ENCODE measurements at regions not wholly inside any gene's neighbourhood (a gene's known extent, or its start where the extent isn't known, plus 50 kb on each side); places are given as distances from the start of the nearest gene placed in this dataset.

DNA sequence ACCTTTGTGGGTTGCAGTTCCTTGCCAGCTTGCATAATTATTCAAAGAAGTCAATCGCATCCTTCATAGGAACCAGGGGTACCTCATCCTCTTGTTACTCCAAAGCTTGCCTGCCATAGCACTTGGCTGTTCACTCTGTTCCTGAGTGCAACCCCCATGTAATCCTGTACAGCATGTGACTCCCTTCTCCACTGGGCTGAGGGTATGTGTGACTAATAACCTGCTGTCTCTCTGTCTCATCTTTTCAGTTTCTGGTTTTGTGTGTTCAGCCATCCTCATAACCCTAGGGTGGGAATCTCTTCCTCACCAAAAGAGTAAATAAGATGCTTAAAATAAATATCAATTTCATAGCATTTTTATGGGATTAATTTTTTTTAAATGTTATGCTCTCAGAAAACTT, 351.9 kb downstream of the S1PR1 start:
- TF ChIP-seq, protein P1, sequence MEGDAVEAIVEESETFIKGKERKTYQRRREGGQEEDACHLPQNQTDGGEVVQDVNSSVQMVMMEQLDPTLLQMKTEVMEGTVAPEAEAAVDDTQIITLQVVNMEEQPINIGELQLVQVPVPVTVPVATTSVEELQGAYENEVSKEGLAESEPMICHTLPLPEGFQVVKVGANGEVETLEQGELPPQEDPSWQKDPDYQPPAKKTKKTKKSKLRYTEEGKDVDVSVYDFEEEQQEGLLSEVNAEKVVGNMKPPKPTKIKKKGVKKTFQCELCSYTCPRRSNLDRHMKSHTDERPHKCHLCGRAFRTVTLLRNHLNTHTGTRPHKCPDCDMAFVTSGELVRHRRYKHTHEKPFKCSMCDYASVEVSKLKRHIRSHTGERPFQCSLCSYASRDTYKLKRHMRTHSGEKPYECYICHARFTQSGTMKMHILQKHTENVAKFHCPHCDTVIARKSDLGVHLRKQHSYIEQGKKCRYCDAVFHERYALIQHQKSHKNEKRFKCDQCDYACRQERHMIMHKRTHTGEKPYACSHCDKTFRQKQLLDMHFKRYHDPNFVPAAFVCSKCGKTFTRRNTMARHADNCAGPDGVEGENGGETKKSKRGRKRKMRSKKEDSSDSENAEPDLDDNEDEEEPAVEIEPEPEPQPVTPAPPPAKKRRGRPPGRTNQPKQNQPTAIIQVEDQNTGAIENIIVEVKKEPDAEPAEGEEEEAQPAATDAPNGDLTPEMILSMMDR (IDR thresholded peaks at IDR 0.05) = no peak
- no peak for TF ChIP-seq POLR2A (IDR thresholded peaks at IDR 0.05)
